ENCODE measurements at regions not wholly inside any gene's neighbourhood (a gene's known extent, or its start where the extent isn't known, plus 50 kb on each side); places are given as distances from the start of the nearest gene placed in this dataset.

DNA sequence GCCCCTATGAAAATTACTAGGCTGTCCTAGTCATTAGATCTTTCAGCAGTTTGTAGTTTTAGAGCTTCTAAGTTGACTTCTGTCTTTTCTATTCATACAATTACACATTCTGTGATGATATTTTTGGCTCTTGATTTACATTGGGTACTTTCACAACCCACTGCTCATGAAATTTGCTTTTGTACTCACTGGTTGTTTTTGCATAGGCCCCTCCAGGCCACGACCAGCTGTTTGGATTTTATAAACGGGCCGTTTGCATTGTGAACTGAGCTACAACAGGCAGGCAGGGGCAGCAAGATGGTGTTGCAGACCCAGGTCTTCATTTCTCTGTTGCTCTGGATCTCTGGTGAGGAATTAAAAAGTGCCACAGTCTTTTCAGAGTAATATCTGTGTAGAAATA lies 193.8 kb downstream of the RPIA start:
- TF ChIP-seq TCF4 (CRISPR knock-in tag; IDR thresholded peaks at IDR 0.05; ENCODE audit: borderline replicate concordance) (no peak), ZNF70 (CRISPR knock-in tag; IDR thresholded peaks at IDR 0.05) (no peak)
